Endodermal cell (in vitro differentiated cells): ENCODE measurements at regions not wholly inside any gene's neighbourhood (a gene's known extent, or its start where the extent isn't known, plus 50 kb on each side); places are given as distances from the start of the nearest gene placed in this dataset.

ENCODE experiments used
- DNase-seq: peaks from one replicate; pipeline ENCODE4 v3.0.0-alpha.2; 2017
- H3K27ac ChIP-seq: 2 replicates; pipeline ENCODE4 v1.5.1; 2013; ENCODE audit warnings: mild to moderate bottlenecking, low read depth, low read length, moderate library complexity
- H3K27me3 ChIP-seq: 2 replicates; pipeline ENCODE4 v1.6.1; 2013; ENCODE audit warnings: mild to moderate bottlenecking, low read length, moderate library complexity; ENCODE audit not compliant: insufficient read depth, control insufficient read depth, poor library complexity, severe bottlenecking
- H3K36me3 ChIP-seq: 2 replicates; pipeline ENCODE4 v1.7.0; 2013; ENCODE audit warnings: mild to moderate bottlenecking, low read length, moderate library complexity; ENCODE audit not compliant: control insufficient read depth, insufficient read depth
- H3K4me1 ChIP-seq: one replicate; pipeline ENCODE4 v1.7.0; 2013; ENCODE audit warnings: low read length; ENCODE audit not compliant: control insufficient read depth, insufficient read depth
- H3K4me3 ChIP-seq: 2 replicates; pipeline ENCODE4 v1.5.1; 2013; ENCODE audit warnings: mild to moderate bottlenecking, low read length, moderate library complexity
- H3K9ac ChIP-seq: 2 replicates; pipeline ENCODE4 v1.6.1; 2013; ENCODE audit warnings: mild to moderate bottlenecking, low read length, moderate library complexity; ENCODE audit not compliant: poor library complexity, severe bottlenecking; ENCODE audit errors: extremely low read depth
- H3K9me3 ChIP-seq: 2 replicates; pipeline ENCODE4 v1.6.1; 2013; ENCODE audit warnings: mild to moderate bottlenecking, low read length, moderate library complexity; ENCODE audit not compliant: control insufficient read depth
- H3K27ac Mint-ChIP-seq: 2 replicates; pipeline ENCODE4 v1.8.0; 2020; ENCODE audit warnings: mixed read lengths
- H3K27me3 Mint-ChIP-seq: 2 replicates; pipeline ENCODE4 v1.8.0; 2021; ENCODE audit warnings: mild to moderate bottlenecking, mixed read lengths; ENCODE audit not compliant: insufficient read depth
- H3K36me3 Mint-ChIP-seq: 2 replicates; pipeline ENCODE4 v1.8.0; 2020; ENCODE audit warnings: low read depth, mixed read lengths
- H3K4me1 Mint-ChIP-seq: 2 replicates; pipeline ENCODE4 v1.8.0; 2020; ENCODE audit warnings: mixed read lengths
- H3K4me3 Mint-ChIP-seq: 2 replicates; pipeline ENCODE4 v1.8.0; 2020; ENCODE audit warnings: mild to moderate bottlenecking, moderate library complexity, mixed read lengths
- H3K9me3 Mint-ChIP-seq: 2 replicates; pipeline ENCODE4 v1.8.0; 2020; ENCODE audit warnings: mild to moderate bottlenecking, mixed read lengths
- CTCF ChIP-seq: fragments of 200-600 bp; sonication (generic); conservative IDR thresholded peaks from 2 replicates; pipeline ENCODE4 v1.5.0; 2021; ENCODE audit warnings: antibody characterized with exemption, mild to moderate bottlenecking
- WGBS, 2 experiments: methylation state at CpG; one replicate each; pipeline versions ENCODE4 v1.1.5 to v1.1.7; 2013; ENCODE audit warnings: missing lambda C conversion rate in 2 of 2, mixed read lengths in 1 of 2; ENCODE audit not compliant: insufficient coverage in 1 of 2, insufficient read length in 1 of 2; 5-methylcytosine and 5-hydroxymethylcytosine counted together

DNA sequence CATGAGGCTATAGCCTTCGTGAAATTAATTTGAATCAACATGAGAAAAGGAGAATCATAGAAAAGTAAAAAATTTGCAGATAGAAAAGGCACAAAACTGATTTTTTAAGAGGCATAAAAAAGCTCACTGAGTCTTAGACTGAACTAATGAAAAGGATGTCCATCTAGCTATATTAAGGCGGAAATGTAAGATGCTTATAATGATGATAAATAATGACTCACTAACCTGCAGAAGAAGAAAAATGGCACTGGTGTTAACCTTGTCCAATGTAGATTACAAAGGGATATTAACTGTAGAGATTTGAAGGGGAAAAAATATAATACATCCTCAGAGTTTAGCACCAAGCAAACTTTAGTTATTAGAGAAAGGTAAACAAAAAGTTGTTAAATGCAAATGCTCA is 1098.0 kb upstream of the DDX18 start:
- no peak overlapping the region for H3K27ac Mint-ChIP-seq
- Histone ChIP-seq H3K4me3 (no peak overlapping the region), H3K27ac (no peak overlapping the region), H3K9me3 (no peaks in the 10 kb centered on the region), H3K9ac (no peak overlapping the region), H3K27me3 (no peaks in the 10 kb centered on the region), H3K4me1 (no peaks in the 10 kb centered on the region), H3K36me3 (no peaks in the 10 kb centered on the region)
- H3K4me3 Mint-ChIP-seq = no peak overlapping the region
- TF ChIP-seq CTCF = no peak
- DNase-seq = no peak
- no peaks in the 10 kb centered on the region for H3K36me3 Mint-ChIP-seq
- no peaks in the 10 kb centered on the region for H3K9me3 Mint-ChIP-seq
- H3K27me3 Mint-ChIP-seq = no peaks in the 10 kb centered on the region
- 90 to 91% methylated on average over 2 of the region's 2 CpGs for WGBS, 2 experiments
- H3K4me1 Mint-ChIP-seq = no peaks in the 10 kb centered on the region

- no peaks in the 10 kb centered on the region for H3K4me1 Mint-ChIP-seq
- DNase-seq = no peak
- Histone ChIP-seq H3K4me3 (no peak overlapping the region), H3K9ac (no peak overlapping the region), H3K27ac (no peak overlapping the region), H3K36me3 (no peaks in the 10 kb centered on the region), H3K27me3 (no peaks in the 10 kb centered on the region), H3K9me3 (peaks cover 4% of the 10 kb centered on the region), H3K4me1 (no peaks in the 10 kb centered on the region)
- H3K4me3 Mint-ChIP-seq = no peak overlapping the region
- 92 to 100% methylated on average over 4 of the region's 4 CpGs for WGBS, 2 experiments
- TF ChIP-seq CTCF = no peak
- H3K27ac Mint-ChIP-seq = no peak overlapping the region
- no peaks in the 10 kb centered on the region for H3K36me3 Mint-ChIP-seq
- H3K9me3 Mint-ChIP-seq = peaks cover under 1% of the 10 kb centered on the region
- H3K27me3 Mint-ChIP-seq = peaks cover 2% of the 10 kb centered on the region
These were observed 1096.7 kb upstream of the DDX18 start for GRCh38 chr2:116717832-116718231.

DNA sequence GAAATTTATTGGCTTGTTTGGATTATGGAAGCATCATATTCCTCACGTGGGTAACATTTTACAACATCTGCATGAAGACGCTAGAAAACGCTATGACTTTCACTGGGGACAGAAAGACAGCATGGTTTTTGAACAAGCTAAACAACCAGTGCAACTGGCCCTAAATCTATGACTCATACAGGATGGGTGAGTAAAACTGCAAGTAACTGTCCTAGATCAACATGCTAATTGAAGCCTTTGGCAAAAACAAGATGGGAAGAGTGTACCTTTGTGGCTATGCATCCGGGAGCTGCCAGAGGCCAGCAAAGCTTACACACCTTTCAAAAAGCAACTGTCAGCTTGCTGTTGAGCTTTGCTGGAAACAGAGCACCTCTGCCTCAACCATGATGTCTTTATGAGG is 1096.0 kb upstream of the DDX18 start:
- TF ChIP-seq CTCF = no peak
- H3K9me3 Mint-ChIP-seq = peaks cover 3% of the 10 kb centered on the region
- no peak overlapping the region for H3K4me3 Mint-ChIP-seq
- no peak overlapping the region for H3K27ac ChIP-seq
- 92 to 97% methylated on average over 4 of the region's 4 CpGs for WGBS, 2 experiments
- no peaks in the 10 kb centered on the region for H3K4me1 Mint-ChIP-seq
- H3K36me3 Mint-ChIP-seq = no peaks in the 10 kb centered on the region
- no peak overlapping the region for H3K9ac ChIP-seq
- no peak overlapping the region for H3K27ac Mint-ChIP-seq
- no peaks in the 10 kb centered on the region for H3K4me1 ChIP-seq
- H3K27me3 ChIP-seq = no peaks in the 10 kb centered on the region
- H3K9me3 ChIP-seq = peaks cover 9% of the 10 kb centered on the region
- H3K36me3 ChIP-seq = no peaks in the 10 kb centered on the region
- H3K27me3 Mint-ChIP-seq = peaks cover 2% of the 10 kb centered on the region
- H3K4me3 ChIP-seq = no peak overlapping the region
- no peak for DNase-seq
